ENCODE measurements at regions not wholly inside any gene's neighbourhood (a gene's known extent, or its start where the extent isn't known, plus 50 kb on each side); places are given as distances from the start of the nearest gene placed in this dataset.
"Not testable (repeated sequence)": the region's sequence is repeated elsewhere in the genome, so short reads cannot be mapped to it uniquely, and the experiment has no call there.

DNA sequence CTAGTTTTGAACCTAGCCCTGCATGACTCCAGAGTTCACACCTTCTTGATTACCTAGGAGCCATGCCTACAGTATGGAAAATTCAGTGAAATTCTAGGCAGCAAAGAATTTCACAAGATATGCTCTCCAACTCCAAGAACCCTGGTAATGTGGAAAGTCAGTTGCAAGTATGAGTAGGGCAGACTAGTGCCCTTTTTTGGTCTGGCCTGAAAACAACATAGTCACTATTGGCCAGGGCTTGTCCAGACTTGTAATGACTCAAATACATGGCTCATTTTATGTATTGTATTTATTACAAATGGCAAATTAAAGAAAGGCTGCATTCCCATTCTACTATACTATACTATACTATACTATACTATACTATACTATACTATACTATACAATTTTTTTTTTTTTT, 160.4 kb downstream of the ESM1 start:
- DNase-seq (ENCODE audit: low spot score): no peak
- no peak for ATAC-seq

DNA sequence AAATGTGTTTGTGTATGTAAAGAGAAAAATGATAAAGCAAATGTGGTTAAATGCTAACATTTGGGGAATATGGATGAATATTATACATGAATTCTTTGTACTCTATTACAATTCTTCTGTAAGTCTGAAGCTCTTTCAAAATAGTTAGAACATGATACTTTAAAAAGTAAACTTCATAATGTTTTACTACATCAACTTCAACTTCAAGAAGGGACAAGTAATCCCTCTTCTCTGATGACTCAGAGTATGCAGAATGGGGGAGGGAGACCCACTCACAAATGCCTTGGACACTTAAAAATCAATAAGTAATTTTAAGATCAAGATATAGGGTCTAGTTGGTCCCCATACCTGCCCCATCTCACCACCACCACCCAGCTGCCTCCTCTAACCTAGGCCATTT, 162.4 kb downstream of the ESM1 start:
- no peak for DNase-seq (ENCODE audit: low spot score)
- ATAC-seq: no peak

DNA sequence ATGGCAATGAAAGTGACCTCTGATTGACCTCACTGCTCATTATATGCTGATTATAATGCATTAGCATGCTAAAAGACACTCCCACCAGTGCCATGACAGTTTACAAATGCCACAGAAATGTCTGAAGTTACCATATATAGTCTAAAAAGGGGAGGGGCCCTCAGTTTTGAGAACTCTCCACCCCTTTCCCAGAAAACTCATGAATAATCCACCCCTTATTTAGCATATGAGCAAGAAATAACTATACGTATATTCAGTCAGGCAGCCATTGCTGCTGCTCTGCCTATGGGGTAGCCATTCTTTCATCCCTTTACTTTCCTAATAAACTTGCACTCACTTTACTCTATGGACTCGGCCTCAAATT, 163.1 kb downstream of the ESM1 start:
- DNase-seq (ENCODE audit: low spot score): no peak
- ATAC-seq: no peak

DNA sequence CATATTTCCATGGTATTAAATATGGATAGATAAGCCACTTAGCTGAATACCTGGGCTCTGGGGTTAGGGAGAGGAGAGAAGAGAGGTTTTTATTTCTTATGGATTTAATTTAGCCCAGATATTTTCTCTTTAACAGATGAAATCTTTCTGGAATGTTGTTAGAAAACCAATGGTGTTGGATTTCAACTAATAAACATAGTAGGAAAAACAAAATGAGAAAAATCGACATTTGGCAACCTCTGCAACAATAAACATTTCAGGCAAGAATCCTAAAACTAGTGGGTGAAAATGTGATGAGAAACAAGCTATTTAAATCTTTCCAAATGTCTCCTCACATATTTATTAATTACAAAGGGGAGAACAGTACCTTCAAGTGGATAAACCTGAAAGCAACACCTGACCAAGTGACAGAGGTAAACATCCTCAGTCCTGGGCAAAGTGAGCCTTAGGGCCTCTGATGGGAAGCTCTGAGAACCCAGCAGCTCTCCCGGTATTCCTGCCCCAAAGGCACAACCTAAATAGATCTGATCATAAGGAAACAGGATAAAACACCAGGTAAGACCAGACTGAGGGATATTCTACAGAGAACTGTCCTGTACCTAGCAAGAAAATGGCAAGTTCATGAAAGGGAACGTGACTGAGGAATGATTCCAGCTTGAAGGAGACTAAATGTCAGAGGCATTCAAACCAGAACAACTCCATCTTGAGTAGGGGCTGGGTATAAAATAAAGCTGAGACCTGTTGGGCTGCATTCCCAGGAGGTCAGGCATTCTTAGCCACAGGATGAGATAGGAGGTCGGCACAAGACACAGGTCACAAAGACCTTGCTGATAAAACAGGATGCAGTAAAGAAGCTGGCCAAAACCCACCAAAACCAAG, 163.7 kb downstream of the ESM1 start:
- ATAC-seq: no peak
- no peak for DNase-seq (ENCODE audit: low spot score)

DNA sequence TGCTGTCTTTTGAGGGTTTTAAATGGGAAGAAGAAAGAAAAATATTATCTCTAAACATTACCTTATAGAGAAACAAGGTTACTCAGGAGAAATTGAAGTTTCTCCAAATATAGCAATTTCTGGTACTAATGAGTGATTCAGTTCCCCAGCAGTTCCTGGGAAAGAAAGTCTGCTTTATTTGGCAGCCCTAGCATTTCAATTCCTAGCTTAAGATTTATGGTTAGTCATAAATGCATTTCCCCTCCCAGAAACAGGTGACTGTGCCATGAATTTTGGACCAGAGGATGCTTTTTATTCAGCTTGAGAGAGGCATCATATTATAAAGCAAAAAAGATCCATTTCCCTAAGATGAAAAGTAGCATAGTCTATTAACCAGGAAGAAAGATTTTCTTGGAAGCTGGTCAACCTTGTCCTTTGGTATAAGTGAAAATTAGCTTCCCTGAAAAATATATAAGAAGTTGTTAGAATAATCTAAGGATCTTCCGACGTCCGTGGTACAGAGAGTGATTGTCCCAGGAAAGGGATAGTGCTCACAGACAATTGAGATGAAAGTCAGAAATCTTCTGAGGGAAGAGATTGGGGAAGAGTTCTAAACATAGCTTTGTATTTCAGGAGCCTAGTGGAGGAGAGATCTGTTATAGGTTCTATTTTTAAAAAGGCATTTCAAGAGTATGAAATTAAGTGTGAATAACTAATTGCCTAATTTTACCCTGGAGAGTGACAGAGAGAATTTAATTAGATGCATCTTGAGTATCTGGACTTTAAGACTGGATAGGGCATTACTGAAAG, 164.9 kb downstream of the ESM1 start:
- DNase-seq (ENCODE audit: low spot score): no peak
- no peak for ATAC-seq

DNA sequence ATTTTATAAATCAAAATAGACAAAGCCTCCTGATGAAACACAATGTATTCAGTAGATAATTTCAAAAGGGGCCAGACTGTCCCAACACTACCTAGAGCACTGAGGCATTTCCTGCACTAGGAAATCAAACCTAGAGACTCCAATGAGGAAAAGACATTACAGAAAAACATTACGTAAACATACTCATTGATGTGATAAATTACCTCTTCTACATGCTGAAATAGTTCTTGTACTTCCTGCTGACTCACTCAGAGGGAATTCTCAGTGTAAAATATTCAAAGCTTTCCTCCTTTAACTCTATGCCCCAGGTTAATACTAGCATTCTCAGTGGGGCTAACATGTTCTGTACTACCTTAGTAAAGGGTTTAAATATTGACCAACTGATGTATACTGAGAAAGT, 178.0 kb downstream of the ESM1 start:
- DNase-seq (ENCODE audit: low spot score) (no peak), ATAC-seq (no peak)

DNA sequence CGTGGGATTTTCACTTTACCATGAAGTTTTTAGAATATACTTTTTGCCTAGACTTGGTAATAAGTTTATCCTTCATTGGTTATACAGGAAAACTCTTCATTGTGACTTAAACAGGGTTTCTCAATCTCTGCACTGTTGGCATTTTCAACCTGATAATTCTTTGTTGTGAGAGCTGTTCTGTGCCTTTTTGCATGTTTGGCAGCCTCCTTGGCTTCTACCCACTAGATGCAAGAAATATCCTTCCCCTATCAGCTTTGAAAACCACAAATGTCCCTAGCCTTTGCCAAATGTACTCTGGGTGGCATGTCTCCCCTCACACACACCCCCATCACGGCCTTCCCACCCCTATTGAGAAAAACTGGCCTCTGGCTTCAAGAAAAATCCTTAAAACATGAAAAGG, 180.9 kb downstream of the ESM1 start:
- no peak for DNase-seq (ENCODE audit: low spot score)
- ATAC-seq: no peak

DNA sequence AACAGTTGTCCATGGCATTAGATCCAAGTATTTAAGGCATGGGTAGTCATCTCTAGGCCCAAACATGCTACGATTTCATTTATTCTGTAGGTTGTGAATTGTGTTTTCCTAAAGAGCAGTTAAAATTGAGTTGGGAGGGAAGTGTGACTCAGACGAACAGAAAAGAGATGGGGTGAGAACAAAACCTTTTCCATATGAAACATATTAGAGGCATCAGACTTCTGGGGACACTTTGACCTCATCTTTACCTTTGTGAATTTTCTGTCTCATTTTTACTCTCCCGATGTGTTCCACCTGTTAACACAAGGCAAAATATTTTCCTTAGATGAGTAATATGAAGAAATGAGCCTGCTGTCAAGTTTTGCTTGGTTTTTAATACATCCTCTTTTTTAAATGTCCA, 181.3 kb downstream of the ESM1 start:
- ATAC-seq (no peak), DNase-seq (ENCODE audit: low spot score) (no peak)

DNA sequence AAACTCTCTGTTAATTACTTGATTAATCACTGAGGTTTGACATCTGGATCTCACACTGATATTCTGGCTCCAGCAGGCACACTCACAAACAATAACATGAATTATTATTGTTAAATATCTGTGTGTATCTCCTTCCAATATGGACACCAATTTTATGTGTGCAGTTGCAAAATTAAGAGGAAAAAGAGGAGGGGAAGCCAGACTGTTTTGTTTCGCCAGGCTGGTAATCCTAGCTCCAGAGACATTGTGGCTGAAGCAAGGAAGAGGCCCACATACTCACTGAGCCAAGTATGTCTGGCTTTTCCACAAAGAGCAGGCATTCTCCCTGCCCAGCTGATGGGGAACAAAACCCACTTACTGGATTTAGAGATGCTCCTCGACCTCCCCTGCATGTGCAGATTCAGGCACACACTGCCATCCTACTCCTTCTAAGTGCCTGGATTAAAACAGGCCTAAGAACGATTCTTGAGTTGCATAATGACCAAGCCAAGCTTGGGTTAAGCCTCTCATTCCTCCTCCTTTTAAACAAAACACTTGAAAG, 181.9 kb downstream of the ESM1 start:
- ATAC-seq (no peak), DNase-seq (ENCODE audit: low spot score) (no peak)

DNA sequence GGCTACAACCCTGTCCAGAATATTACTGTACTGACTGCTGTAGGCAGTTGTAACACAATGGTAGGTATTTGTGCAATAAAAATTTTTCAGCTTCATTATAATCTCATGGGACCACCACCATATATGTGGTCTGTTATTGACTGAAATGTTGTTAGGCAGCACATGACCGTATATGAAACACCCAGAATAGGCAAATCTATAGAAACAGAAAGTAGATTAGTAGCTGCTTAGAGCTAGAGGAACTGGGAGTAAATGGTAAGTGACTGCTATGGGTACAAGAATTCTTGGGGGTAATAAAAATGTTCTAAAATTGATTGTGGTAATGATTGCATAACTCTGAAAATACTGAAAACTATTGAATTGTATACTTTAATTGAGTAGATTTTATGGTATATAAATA, 185.7 kb downstream of the ESM1 start:
- DNase-seq (ENCODE audit: low spot score): no peak
- no peak for ATAC-seq

DNA sequence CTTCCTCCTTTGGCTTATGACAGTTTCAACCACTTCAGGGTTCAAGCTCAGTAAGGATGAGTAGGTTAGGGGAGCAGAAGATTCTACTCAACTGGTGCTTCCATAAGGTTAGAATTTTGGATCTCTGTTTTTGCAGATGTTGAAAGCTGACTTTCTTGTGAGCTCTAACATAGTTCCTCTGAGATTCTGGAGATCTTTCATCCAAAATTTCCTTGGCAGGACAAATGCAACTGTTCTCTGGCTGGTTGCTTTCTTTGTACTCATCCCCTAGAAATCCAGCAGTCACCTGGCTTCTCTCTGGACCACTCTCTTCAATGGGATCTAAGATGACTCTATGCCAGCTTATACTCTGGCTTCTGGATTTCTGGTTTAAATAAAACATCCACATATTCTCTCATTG, 189.6 kb downstream of the ESM1 start:
- DNase-seq (ENCODE audit: low spot score) (no peak), ATAC-seq (no peak)

DNA sequence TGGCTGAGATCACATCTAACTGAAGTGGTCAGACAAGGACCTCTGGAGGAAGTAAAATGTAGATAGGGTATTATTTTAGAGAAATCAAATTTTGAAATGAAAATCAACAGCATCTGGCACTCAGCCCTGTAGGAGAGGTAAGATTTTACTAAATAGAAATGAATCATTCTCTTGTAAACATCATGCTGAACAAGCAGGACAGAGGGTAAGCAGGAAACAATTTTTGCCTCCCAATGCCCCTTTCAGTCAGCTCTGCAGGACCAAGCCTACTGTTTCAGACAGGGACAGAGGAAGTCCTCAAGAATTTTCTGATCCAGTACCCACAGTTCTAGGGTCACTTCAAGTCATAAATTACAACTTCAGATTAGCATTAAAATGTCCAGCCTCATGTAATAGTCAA, 190.1 kb downstream of the ESM1 start:
- ATAC-seq: no peak
- DNase-seq (ENCODE audit: low spot score): no peak

DNA sequence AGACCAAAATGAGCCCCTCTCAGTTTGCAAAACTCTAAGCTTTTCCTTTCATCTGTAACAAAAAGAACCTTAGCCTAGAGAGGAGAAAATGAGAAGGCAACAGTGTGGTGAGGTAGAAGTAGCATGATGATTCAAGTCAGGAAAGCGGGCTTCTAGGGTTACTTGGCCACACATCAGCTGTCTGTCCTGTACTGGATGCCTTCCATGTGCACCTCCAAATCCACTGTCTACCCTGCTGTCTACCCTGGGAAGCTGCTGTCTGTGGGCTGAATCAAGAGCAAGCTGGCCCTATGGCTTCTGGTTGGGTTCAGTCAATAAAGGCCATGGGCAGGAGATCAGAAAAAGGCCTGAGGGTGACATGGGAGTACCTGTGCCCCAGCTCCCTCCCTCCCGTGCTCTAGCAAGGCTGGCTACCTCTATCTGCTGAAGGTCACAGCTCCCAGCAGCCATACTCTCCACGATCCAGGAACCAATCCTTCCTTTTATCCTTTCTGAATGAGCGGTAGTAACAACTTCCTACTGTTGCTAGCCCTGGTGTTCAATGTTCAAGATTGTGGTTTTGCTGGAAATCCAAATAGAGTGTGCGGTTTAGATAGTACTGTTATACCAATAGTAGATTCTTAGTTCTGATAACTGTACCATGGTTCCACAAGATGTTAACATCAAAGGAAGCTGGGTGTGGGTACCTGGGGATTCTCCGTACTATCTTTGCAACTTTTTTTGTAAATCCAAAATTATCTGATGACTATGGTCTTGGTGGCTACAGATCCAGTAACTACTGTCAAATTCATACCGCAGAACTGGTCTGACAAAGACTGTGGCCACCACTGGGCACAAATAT, 191.0 kb downstream of the ESM1 start:
- ATAC-seq: no peak
- DNase-seq (ENCODE audit: low spot score): no peak

DNA sequence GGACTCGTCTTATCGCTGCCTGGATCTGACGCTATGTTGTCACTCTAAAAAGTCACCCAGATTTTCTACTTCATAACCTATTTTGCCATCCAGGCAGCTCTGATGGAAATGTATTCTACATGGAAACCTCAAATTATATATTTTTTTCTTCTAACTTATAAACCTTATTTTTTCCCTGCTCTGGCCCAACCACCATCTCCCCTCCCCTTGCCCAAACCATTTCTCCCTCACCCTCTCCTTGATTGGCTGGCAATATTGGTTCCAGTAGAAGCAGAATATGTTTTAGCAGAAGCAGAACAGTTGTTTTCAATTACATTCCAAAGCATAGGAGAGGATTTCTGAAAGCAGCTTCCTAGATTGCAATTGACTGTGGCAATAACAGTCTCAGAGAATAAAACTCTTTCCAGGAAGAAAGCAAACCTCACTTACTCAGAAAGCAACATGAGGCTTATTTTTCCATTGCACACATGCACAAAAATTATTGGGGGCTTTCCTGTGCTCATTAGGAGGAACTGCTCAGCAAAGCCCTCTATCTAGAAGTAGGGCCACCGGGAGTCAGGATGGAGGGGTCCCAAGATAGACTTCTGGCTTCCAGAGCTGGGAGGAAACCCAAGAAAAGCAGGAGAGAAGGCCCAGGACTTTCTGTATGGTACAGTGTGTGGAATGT, 191.8 kb downstream of the ESM1 start:
- no peak for ATAC-seq
- no peak for DNase-seq (ENCODE audit: low spot score)

DNA sequence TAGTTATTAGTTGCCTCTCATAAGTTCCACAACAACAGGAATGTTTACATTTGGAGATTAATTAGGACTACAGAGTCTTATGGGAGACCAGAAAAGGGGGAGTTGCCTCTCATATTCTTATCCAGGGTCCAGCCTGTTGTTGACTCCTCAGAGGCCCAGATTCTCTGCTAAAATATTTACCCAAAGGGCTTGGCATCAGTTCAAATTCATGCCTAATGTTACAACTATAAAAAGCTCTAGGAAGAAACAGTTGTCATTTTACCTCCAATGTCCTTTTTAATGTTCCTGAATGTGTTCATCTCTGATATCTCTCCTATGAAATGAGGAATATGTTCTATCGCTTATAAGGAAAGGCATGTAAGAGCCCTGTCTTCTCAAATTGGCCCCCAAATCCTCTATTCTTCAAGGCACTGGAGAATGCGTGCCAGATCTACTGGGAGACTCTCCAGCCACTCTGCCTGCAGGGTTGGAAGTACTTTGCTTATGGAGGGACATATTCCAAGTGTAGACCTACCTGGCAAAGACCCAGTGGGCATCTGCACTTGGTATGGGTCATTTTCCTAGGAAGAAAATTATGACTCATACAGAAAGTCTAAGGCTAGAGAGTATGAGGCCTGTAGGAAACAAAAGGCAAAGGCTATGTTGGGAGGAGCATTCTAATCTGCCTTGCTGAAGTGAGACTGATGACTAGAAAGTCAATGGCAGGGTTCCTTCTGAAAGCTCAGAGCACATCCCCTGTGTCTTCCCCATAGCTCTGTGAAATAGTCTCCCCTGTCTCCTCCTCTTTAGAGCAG, 192.6 kb downstream of the ESM1 start:
- DNase-seq (ENCODE audit: low spot score) (no peak), ATAC-seq (no peak)

DNA sequence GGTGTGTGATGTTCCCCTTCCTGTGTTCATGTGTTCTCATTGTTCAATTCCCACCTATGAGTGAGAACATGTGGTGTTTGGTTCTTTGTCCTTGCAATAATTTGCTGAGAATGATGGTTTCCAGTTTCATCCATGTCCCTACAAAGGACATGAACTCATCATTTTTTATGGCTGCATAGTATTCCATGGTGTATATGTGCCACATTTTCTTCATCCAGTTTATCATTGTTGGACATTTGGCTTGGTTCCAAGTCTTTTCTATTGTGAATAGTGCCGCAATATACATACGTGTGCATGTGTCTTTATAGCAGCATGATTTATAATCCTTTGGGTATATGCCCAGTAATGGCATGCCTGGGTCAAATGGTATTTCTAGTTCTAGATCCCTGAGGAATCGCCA, 197.5 kb downstream of the ESM1 start:
- DNase-seq (ENCODE audit: low spot score); ATAC-seq: not testable (repeated sequence)

DNA sequence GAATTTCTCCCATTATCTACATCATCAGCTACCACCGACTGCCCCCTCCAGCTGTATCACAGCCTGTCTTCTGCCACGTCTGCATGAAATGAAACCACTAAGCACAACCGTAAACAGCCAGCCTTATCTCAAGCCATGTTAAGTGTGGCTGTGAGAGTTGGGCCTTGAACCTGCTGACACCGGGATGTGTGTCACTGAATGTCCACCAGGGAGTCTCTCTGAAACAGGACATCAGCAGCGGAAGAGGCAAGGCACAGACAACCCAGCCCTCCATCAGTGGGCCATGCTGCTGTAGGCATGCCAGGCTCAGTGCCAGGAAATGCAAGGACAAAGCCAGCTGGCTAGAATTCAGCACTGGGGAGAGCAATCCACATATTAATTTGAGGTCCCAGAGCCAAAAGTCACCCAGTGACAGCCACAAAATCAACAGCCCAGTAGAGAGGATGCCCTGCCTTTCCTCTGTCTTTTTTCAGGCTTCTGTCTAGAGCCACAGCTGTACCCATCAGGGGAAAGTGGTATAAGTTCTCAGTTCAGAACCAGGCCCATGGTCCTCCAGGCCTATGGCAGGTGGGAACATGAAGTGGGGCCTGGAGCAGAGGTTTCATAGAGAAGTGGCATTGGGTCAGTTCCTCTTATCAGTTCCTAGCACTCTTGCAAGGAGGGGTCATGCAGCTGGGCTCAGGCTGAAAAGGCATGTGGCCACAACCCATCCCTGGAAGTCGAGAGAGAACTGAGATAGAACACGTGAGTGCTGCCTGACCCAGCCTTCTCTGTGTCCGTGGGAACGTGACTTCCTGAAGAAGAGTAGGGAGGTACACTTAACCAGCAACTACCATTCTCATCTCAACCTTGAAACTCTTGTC, 199.4 kb downstream of the ESM1 start:
- peak; percentile 73 for DNase-seq (ENCODE audit: low spot score)
- peak; percentile 93 for ATAC-seq

DNA sequence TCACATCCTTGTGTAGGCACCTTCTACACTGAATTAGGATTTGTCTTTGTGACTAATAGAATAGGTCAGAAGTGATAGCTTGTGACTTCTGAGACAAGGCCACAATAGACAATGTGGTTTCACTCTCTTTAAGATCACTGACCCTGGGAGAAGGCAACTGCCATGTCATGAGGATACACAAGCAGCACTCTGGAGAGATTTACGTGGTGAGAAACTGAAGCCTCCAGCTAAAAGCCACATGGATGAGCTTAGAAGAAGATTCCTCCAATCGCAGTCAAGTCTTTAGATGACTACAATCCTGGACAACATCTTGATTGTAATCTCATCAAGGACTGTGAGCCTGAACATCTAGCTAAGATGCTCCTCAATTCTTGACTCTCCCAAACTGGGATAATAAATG, 206.6 kb downstream of the ESM1 start:
- ATAC-seq (no peak), DNase-seq (ENCODE audit: low spot score) (no peak)

DNA sequence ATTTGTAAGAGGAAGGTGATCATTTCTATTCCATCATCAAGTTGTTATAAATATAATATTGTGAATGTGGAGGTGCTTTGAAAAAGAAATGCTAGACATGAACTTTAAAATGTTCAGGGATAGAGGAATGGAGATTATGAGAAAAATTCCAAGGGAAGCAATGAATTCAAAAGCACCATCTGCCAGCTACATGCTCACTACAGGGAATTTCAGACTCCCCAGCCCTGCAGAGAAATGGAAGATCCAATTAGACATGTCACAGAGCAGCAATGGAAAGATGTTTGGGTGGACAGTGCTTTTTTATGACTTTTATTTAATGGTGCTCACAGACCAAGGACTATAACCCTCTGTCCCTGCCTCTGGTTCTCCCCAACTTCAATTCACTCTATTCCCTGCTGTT, 209.7 kb downstream of the ESM1 start:
- DNase-seq (ENCODE audit: low spot score) (no peak), ATAC-seq (no peak)
